ENCODE measurements at regions not wholly inside any gene's neighbourhood (a gene's known extent, or its start where the extent isn't known, plus 50 kb on each side); places are given as distances from the start of the nearest gene placed in this dataset.

GRCh38 chr15:91526424-91526823, 327.1 kb upstream of the SLCO3A1 start:
- ChIA-PET CTCF (ENCODE audit: unreplicated experiment) (no interaction called here), POLR2A (no interaction called here)
- H3K27ac ChIP-seq (ENCODE audit: low read depth, low read length, poor library complexity, severe bottlenecking) = no peak overlapping the region
- intact Hi-C loops (cut with micrococcal nuclease; ENCODE audit: unreplicated experiment) = no loop called here
- H3K4me2 ChIP-seq (ENCODE audit: low read length) = no peak overlapping the region
- H3K79me2 ChIP-seq (ENCODE audit: insufficient read depth, low read depth, low read length) = no peaks in the 10 kb centered on the region
- no peaks in the 10 kb centered on the region for H4K20me1 ChIP-seq (ENCODE audit: insufficient read depth, low read length)
- H3K36me3 ChIP-seq (ENCODE audit: insufficient read depth, low read length) = no peaks in the 10 kb centered on the region
- BruUV-seq (replicated peaks) = no TSS peak
- TF ChIP-seq, protein P1, sequence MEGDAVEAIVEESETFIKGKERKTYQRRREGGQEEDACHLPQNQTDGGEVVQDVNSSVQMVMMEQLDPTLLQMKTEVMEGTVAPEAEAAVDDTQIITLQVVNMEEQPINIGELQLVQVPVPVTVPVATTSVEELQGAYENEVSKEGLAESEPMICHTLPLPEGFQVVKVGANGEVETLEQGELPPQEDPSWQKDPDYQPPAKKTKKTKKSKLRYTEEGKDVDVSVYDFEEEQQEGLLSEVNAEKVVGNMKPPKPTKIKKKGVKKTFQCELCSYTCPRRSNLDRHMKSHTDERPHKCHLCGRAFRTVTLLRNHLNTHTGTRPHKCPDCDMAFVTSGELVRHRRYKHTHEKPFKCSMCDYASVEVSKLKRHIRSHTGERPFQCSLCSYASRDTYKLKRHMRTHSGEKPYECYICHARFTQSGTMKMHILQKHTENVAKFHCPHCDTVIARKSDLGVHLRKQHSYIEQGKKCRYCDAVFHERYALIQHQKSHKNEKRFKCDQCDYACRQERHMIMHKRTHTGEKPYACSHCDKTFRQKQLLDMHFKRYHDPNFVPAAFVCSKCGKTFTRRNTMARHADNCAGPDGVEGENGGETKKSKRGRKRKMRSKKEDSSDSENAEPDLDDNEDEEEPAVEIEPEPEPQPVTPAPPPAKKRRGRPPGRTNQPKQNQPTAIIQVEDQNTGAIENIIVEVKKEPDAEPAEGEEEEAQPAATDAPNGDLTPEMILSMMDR (conservative IDR thresholded peaks at IDR 0.05; ENCODE audit: low read length) = no peak
- no peak for TF ChIP-seq EZH2phosphoT487 (IDR thresholded peaks at IDR 0.05; ENCODE audit: borderline replicate concordance, low read depth, low read length)
- H3K4me1 ChIP-seq (ENCODE audit: insufficient read depth, low read length, poor library complexity, severe bottlenecking) = no peaks in the 10 kb centered on the region
- H3K9me3 ChIP-seq (ENCODE audit: low read length) = no peaks in the 10 kb centered on the region
- no peak for DNase-seq (ENCODE audit: low spot score)
- H3K4me3 ChIP-seq (ENCODE audit: low read depth, low read length, poor library complexity, severe bottlenecking) = no peak overlapping the region
- no peaks in the 10 kb centered on the region for H3K9me2 ChIP-seq (ENCODE audit: insufficient read depth, low read length)
- H2AFZ ChIP-seq (ENCODE audit: low read length) = no peak overlapping the region

DNA sequence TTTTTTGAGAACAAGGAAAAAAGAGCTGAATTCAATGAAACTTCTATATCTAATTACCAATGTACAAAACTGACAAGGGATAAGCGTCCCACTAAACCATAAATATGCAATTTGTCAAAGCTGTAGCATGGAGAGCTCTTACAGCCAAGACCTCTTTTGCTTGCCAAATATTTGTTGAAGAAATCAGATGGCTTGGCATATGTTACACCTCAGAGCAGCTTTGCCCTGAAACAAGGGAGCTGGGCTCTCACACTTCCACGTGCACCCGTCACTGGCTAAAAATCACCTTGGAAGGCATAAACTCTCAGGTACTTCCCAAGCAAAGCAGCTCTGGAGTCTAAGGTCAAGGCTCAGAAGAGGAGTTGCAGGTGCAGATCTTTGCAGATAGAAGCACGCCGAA, 324.7 kb upstream of the SLCO3A1 start:
- H3K36me3 ChIP-seq (ENCODE audit: insufficient read depth, low read length) = no peaks in the 10 kb centered on the region
- ChIA-PET CTCF (ENCODE audit: unreplicated experiment) (no interaction called here), POLR2A (interaction anchor here (0.5 kb wide), 1 partner anchor 96 kb away, joined by 3 read pairs; no protein-coding TSS in a partner anchor)
- H3K4me3 ChIP-seq (ENCODE audit: low read depth, low read length, poor library complexity, severe bottlenecking) = no peak overlapping the region
- H3K9me2 ChIP-seq (ENCODE audit: insufficient read depth, low read length) = no peaks in the 10 kb centered on the region
- no TSS peak for BruUV-seq (replicated peaks)
- H3K4me1 ChIP-seq (ENCODE audit: insufficient read depth, low read length, poor library complexity, severe bottlenecking) = no peaks in the 10 kb centered on the region
- no peaks in the 10 kb centered on the region for H3K9me3 ChIP-seq (ENCODE audit: low read length)
- DNase-seq (ENCODE audit: low spot score) = no peak
- intact Hi-C loops (cut with micrococcal nuclease; ENCODE audit: unreplicated experiment) = no loop called here
- no peaks in the 10 kb centered on the region for H4K20me1 ChIP-seq (ENCODE audit: insufficient read depth, low read length)
- H3K79me2 ChIP-seq (ENCODE audit: insufficient read depth, low read depth, low read length) = no peaks in the 10 kb centered on the region
- TF ChIP-seq EZH2phosphoT487 (IDR thresholded peaks at IDR 0.05; ENCODE audit: borderline replicate concordance, low read depth, low read length) = no peak
- no peak overlapping the region for H3K27ac ChIP-seq (ENCODE audit: low read depth, low read length, poor library complexity, severe bottlenecking)
- no peak overlapping the region for H3K4me2 ChIP-seq (ENCODE audit: low read length)
- H2AFZ ChIP-seq (ENCODE audit: low read length) = no peak overlapping the region

DNA sequence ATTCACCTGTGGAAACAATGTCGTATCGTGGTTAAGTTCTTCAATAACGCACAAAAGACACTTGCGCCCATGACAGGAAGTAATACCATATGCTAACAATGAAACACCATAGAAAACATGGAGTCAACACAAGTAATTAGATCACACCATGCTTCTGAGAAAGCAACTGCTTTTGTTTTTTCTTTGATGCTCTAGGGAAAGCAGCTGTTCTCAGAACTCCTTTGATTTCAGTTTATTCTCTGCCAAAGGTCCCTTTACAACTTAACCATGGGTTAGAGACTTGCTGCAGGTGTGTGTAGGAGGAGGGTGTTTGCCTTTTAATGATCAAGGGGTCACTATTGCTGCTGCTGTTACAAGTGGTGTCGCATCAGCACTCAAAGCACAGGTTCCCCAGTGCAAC, 324.0 kb upstream of the SLCO3A1 start:
- no TSS peak for BruUV-seq (replicated peaks)
- ChIA-PET CTCF (ENCODE audit: unreplicated experiment) (no interaction called here), POLR2A (no interaction called here)

More for the DNA sequence above, 324.0 kb upstream of the SLCO3A1 start:
- H3K4me3 ChIP-seq (ENCODE audit: low read depth, low read length, poor library complexity, severe bottlenecking) = no peak overlapping the region
- TF ChIP-seq, protein P1 (conservative IDR thresholded peaks at IDR 0.05; ENCODE audit: low read length) = no peak
- no peak for TF ChIP-seq EZH2phosphoT487 (IDR thresholded peaks at IDR 0.05; ENCODE audit: borderline replicate concordance, low read depth, low read length)
- H3K9me3 ChIP-seq (ENCODE audit: low read length) = no peaks in the 10 kb centered on the region
- no peaks in the 10 kb centered on the region for H3K79me2 ChIP-seq (ENCODE audit: insufficient read depth, low read depth, low read length)
- H3K4me1 ChIP-seq (ENCODE audit: insufficient read depth, low read length, poor library complexity, severe bottlenecking) = no peaks in the 10 kb centered on the region
- no peaks in the 10 kb centered on the region for H3K36me3 ChIP-seq (ENCODE audit: insufficient read depth, low read length)
- H4K20me1 ChIP-seq (ENCODE audit: insufficient read depth, low read length) = no peaks in the 10 kb centered on the region
- no peaks in the 10 kb centered on the region for H3K9me2 ChIP-seq (ENCODE audit: insufficient read depth, low read length)
- H2AFZ ChIP-seq (ENCODE audit: low read length) = no peak overlapping the region
- H3K4me2 ChIP-seq (ENCODE audit: low read length) = no peak overlapping the region
- no peak for DNase-seq (ENCODE audit: low spot score)
- intact Hi-C loops (cut with micrococcal nuclease; ENCODE audit: unreplicated experiment) = no loop called here
- H3K27ac ChIP-seq (ENCODE audit: low read depth, low read length, poor library complexity, severe bottlenecking) = no peak overlapping the region
